Natural killer cell (primary cell): ENCODE measurements at regions not wholly inside any gene's neighbourhood (a gene's known extent, or its start where the extent isn't known, plus 50 kb on each side); places are given as distances from the start of the nearest gene placed in this dataset.

Source experiments
- ATAC-seq, 3 donors: fragments of 150-1000 bp in 2 of 3; fragments of 200-7000 bp in 1 of 3; cut with Tn5 transposase; 1 replicate in 1 of 3; 2 replicates in 2 of 3; pipeline ENCODE4 v1.10.0; 2021; ENCODE audit warnings: mild to moderate bottlenecking in 2 of 3, moderate library complexity in 2 of 3
- DNase-seq, 2 donors: peaks; one replicate each; pipeline versions ENCODE4 v3.0.0 to v3.0.0-alpha.2; 2013 to 2021; ENCODE audit warnings: mixed read lengths in 1 of 2
- H3K27ac ChIP-seq: one replicate; pipeline ENCODE4 v1.5.1; 2013; ENCODE audit warnings: mild to moderate bottlenecking, low read length
- H3K27me3 ChIP-seq: one replicate; pipeline ENCODE4 v1.6.1; 2013; ENCODE audit warnings: low read length; ENCODE audit not compliant: control insufficient read depth, insufficient read depth
- H3K36me3 ChIP-seq: one replicate; pipeline ENCODE4 v1.6.1; 2013; ENCODE audit warnings: low read length; ENCODE audit not compliant: control insufficient read depth, insufficient read depth
- H3K4me1 ChIP-seq: one replicate; pipeline ENCODE4 v1.6.1; 2013; ENCODE audit warnings: low read length; ENCODE audit not compliant: control insufficient read depth, insufficient read depth
- H3K4me3 ChIP-seq: one replicate; pipeline ENCODE4 v1.5.1; 2013; ENCODE audit warnings: low read length
- H3K9me3 ChIP-seq: one replicate; pipeline ENCODE4 v1.6.1; 2013; ENCODE audit warnings: low read length; ENCODE audit not compliant: control insufficient read depth, insufficient read depth
- H3K27ac Mint-ChIP-seq, 2 donors: one replicate each; pipeline ENCODE4 v1.8.0; 2022; ENCODE audit warnings: mild to moderate bottlenecking in 2 of 2, mixed read lengths in 2 of 2, moderate library complexity in 1 of 2
- H3K27me3 Mint-ChIP-seq, 2 donors: one replicate each; pipeline ENCODE4 v1.8.0; 2022; ENCODE audit warnings: low read depth in 2 of 2, mixed read lengths in 2 of 2
- H3K36me3 Mint-ChIP-seq: one replicate; pipeline ENCODE4 v1.8.0; 2022; ENCODE audit warnings: mixed read lengths
- H3K4me1 Mint-ChIP-seq, 2 donors: one replicate each; pipeline ENCODE4 v1.8.0; 2022; ENCODE audit warnings: mixed read lengths in 2 of 2
- H3K4me3 Mint-ChIP-seq: one replicate; pipeline ENCODE4 v1.8.0; 2022; ENCODE audit warnings: mild to moderate bottlenecking, moderate library complexity, mixed read lengths
- H3K9me3 Mint-ChIP-seq, 2 donors: one replicate each; pipeline ENCODE4 v1.8.0; 2022; ENCODE audit warnings: mixed read lengths in 2 of 2
- WGBS: methylation state at CpG from one replicate; pipeline ENCODE4 v1.1.7; 2013; ENCODE audit warnings: missing lambda C conversion rate; ENCODE audit not compliant: insufficient coverage; 5-methylcytosine and 5-hydroxymethylcytosine counted together
- intact Hi-C: fragments of 100-400 bp; cut with micrococcal nuclease; formaldehyde crosslinking; loops from one replicate; pipeline ENCODE4 v1.14.2; 2022
- TF ChIP-seq, protein P1 (sequence below): fragments of 200-600 bp; IDR thresholded peaks from one replicate; pipeline ENCODE4 v1.8.0; 2022; ENCODE audit warnings: antibody characterized with exemption

DNA sequence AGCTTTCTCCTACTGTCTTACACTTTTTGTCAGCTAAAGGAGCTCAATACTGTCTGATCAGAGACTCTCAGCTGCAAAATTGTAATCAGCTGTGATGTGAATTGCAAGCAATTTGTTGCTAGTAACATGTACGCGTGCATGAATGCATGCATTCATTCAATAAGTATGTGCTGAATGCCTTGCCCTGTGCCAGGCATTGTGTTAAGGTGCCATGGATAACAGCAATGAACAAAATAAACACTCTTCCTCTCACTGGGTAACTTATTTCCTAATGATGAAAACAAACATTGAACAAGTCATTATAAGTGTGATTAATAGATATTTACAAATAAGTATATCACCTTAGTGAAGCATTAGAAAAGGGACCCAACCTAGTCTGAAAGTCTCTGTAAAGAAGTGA lies 163.2 kb upstream of the ARID2 start:
- no peaks in the 10 kb centered on the region for H3K9me3 Mint-ChIP-seq
- H3K36me3 Mint-ChIP-seq = no peaks in the 10 kb centered on the region
- WGBS = 98% methylated on average over 2 of the region's 2 CpGs
- no peak for ATAC-seq
- no peaks in the 10 kb centered on the region for H3K4me1 ChIP-seq
- H3K27me3 ChIP-seq = no peaks in the 10 kb centered on the region
- no peak for DNase-seq
- no peaks in the 10 kb centered on the region for H3K9me3 ChIP-seq
- H3K4me3 Mint-ChIP-seq = no peak overlapping the region
- intact Hi-C loops = no loop called here
- no peak overlapping the region for H3K4me3 ChIP-seq
- no peak overlapping the region for H3K27ac ChIP-seq
- H3K27me3 Mint-ChIP-seq = no peaks in the 10 kb centered on the region
- no peak overlapping the region for H3K27ac Mint-ChIP-seq
- TF ChIP-seq, protein P1, sequence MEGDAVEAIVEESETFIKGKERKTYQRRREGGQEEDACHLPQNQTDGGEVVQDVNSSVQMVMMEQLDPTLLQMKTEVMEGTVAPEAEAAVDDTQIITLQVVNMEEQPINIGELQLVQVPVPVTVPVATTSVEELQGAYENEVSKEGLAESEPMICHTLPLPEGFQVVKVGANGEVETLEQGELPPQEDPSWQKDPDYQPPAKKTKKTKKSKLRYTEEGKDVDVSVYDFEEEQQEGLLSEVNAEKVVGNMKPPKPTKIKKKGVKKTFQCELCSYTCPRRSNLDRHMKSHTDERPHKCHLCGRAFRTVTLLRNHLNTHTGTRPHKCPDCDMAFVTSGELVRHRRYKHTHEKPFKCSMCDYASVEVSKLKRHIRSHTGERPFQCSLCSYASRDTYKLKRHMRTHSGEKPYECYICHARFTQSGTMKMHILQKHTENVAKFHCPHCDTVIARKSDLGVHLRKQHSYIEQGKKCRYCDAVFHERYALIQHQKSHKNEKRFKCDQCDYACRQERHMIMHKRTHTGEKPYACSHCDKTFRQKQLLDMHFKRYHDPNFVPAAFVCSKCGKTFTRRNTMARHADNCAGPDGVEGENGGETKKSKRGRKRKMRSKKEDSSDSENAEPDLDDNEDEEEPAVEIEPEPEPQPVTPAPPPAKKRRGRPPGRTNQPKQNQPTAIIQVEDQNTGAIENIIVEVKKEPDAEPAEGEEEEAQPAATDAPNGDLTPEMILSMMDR = no peak
- H3K4me1 Mint-ChIP-seq = no peaks in the 10 kb centered on the region
- H3K36me3 ChIP-seq = no peaks in the 10 kb centered on the region

DNA sequence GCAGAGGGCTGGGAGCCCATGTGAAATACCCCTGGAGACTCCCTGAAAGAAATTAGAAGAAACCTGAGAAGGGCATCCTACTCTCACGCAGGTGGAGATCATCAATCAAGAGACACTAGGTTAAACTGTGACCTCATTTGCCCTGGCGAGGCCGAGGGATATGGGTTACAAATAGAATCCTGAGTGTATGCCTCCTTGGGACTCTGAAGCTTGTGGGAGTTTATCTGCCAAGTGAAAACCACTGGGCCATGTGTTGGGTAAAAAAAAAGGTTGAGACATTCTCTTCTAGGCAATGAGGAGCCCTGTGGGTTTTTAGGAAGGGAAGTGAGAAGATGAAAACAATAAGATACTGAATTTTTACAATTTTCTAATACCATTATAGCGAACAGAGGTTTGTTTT lies 160.7 kb upstream of the ARID2 start:
- TF ChIP-seq, protein P1 = no peak
- no peak for ATAC-seq
- intact Hi-C loops = no loop called here
- no peaks in the 10 kb centered on the region for H3K9me3 ChIP-seq
- no peak overlapping the region for H3K27ac Mint-ChIP-seq
- no peaks in the 10 kb centered on the region for H3K27me3 Mint-ChIP-seq
- 34% methylated on average over 3 of the region's 4 CpGs for WGBS
- H3K36me3 ChIP-seq = no peaks in the 10 kb centered on the region
- no peaks in the 10 kb centered on the region for H3K4me1 ChIP-seq
- no peaks in the 10 kb centered on the region for H3K27me3 ChIP-seq
- no peaks in the 10 kb centered on the region for H3K9me3 Mint-ChIP-seq
- no peak overlapping the region for H3K4me3 Mint-ChIP-seq
- no peaks in the 10 kb centered on the region for H3K4me1 Mint-ChIP-seq
- no peak overlapping the region for H3K4me3 ChIP-seq
- no peaks in the 10 kb centered on the region for H3K36me3 Mint-ChIP-seq
- DNase-seq = no peak
- no peak overlapping the region for H3K27ac ChIP-seq

DNA sequence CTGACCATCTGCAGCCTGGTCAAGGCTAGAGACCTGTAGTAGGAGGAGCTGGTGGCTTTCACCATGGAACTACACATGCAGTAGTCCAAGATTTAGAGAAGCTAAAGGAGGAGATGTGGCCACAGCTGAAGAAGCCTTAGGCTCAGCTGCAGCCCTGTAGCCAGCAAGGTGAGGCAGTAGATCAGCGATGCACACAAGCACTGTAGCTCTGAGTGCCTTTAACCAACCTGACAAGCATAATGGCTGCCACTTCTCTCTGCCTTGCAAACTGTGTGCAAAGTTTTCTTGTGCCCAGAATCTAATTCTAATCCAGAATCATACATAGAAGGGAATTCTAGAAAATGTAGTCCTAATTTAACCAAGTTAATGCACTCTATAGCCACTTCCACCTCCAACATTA lies 159.0 kb upstream of the ARID2 start:
- ATAC-seq = no peak
- 100% methylated on average over 1 of the region's 1 CpG for WGBS
- Mint-ChIP-seq H3K9me3 (no peaks in the 10 kb centered on the region), H3K27ac (no peak overlapping the region), H3K4me3 (no peak overlapping the region), H3K27me3 (no peaks in the 10 kb centered on the region), H3K4me1 (no peaks in the 10 kb centered on the region), H3K36me3 (no peaks in the 10 kb centered on the region)
- no peaks in the 10 kb centered on the region for H3K9me3 ChIP-seq
- no peaks in the 10 kb centered on the region for H3K36me3 ChIP-seq
- no peaks in the 10 kb centered on the region for H3K4me1 ChIP-seq
- no peak overlapping the region for H3K4me3 ChIP-seq
- no peaks in the 10 kb centered on the region for H3K27me3 ChIP-seq
- H3K27ac ChIP-seq = no peak overlapping the region
- intact Hi-C loops = no loop called here
- DNase-seq = no peak
- TF ChIP-seq, protein P1 = no peak

DNA sequence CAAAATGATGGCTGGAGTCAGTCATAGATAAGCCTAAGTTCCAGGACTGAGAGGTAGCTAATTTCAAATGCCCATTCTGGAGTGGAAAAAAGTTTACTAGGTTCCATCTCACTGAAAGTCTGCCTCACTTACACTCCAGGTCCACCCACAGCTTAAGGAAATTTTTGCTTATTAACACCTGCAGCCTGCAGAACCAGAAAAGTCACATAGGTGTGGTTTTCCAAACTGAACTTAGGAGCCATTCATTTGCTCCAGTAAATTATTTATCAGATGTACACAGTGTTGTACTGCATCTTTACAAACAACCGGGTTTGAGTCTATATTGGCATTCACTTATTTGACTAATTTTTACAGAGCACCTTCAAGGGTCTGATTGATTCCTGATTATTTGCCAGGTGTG lies 157.4 kb upstream of the ARID2 start:
- Mint-ChIP-seq H3K4me3 (no peak overlapping the region), H3K9me3 (no peaks in the 10 kb centered on the region), H3K27me3 (no peaks in the 10 kb centered on the region), H3K27ac (no peak overlapping the region), H3K4me1 (peaks cover 4 to 7% of the 10 kb centered on the region in 2 donors), H3K36me3 (no peaks in the 10 kb centered on the region)
- ATAC-seq = no peak
- H3K27me3 ChIP-seq = no peaks in the 10 kb centered on the region
- 88% methylated on average over 1 of the region's 1 CpG for WGBS
- no peak overlapping the region for H3K27ac ChIP-seq
- H3K36me3 ChIP-seq = no peaks in the 10 kb centered on the region
- no peak for DNase-seq
- no peaks in the 10 kb centered on the region for H3K9me3 ChIP-seq
- intact Hi-C loops = no loop called here
- TF ChIP-seq, protein P1 = no peak
- no peak overlapping the region for H3K4me3 ChIP-seq
- H3K4me1 ChIP-seq = peaks cover 9% of the 10 kb centered on the region
